NCI-H82 treated with DMSO at 0.1 percent for 48 hours (cell line): ENCODE measurements at regions not wholly inside any gene's neighbourhood (a gene's known extent, or its start where the extent isn't known, plus 50 kb on each side); places are given as distances from the start of the nearest gene placed in this dataset.
"Not testable (repeated sequence)": the region's sequence is repeated elsewhere in the genome, so short reads cannot be mapped to it uniquely, and the experiment has no call there.

ENCODE experiments used
- DNase-seq: peaks from one replicate; lab custom pipeline; 2025; ENCODE audit not compliant: unreplicated experiment; lab: John Stamatoyannopoulos, UW

DNA sequence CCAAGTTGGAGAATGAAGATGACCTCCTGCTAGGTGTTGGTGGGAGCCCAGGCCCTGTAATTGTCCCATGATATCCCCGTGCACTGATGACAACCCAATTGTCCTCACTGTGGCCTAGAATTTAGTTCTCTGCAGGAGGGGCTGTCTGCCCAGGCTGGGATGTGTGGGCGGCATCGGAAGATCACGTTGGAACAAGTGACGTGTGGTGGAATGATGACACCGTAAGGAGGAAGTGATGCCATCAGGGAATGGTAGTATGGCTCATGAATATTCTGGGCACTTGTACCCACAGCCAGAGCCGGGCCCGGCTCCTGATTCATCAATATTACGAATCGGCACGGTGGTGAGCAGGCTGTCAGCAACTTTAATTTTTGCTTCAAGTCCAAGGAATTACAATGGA lies 111.6 kb downstream of the MIAT start:
- DNase-seq, result no peak

GRCh38 chr22:26769663-26770062 lies 112.3 kb downstream of the MIAT start:
- no peak for DNase-seq

DNA sequence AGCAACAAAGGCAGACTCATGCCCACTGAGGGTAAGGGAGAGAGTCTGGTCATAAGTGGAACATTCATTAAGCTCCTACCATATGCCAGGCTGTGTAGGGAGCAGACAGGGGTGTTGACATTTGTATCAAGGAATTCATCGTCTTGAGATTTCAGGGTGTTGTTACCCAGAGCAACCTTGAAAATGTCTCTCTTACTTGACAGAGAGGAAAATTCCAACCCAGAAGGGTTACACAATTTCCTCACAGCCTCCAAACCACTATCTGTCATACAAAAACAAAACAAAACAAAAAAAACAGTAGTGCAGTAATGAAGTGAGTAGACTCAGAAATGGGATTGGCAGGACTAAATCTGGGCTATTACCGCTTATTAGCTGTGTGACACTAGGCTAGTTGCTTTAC lies 113.2 kb downstream of the MIAT start:
- no peak for DNase-seq

DNA sequence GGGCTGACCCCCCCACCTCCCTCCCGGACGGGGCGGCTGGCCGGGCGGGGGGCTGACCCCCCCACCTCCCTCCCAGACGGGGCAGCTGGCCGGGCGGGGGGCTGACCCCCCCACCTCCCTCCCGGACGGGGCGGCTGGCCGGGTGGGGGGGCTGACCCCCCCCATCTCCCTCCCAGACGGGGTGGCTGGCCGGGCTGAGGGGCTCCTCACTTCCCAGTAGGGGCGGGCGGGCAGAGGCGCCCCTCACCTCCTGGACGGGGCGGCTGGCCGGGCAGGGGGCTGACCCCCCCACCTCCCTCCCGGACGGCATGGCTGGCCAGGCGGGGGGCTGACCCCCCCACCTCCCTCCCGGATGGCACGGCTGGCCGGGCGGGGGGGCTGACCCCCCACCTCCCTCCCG lies 115.7 kb downstream of the MIAT start:
- not testable (repeated sequence) for DNase-seq

DNA sequence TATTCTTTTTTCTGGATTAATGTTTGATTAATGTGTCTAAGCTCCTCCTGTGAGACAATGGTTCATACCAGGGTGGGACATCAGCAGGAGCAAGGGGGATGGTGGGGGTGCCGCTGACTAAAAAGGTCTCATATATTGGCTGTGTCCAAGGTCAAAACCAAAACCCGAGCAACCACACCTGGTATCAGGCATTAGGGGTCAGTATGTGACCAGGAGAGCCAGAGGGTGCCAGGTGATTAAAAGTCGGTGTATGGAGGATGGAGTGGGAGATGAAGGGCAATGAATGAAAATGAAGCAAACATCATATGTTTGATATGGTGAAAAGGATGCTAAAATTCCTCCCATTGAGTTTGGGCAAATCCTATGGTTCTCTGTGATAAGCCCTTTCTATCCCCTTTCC lies 118.0 kb downstream of the MIAT start:
- no peak for DNase-seq

DNA sequence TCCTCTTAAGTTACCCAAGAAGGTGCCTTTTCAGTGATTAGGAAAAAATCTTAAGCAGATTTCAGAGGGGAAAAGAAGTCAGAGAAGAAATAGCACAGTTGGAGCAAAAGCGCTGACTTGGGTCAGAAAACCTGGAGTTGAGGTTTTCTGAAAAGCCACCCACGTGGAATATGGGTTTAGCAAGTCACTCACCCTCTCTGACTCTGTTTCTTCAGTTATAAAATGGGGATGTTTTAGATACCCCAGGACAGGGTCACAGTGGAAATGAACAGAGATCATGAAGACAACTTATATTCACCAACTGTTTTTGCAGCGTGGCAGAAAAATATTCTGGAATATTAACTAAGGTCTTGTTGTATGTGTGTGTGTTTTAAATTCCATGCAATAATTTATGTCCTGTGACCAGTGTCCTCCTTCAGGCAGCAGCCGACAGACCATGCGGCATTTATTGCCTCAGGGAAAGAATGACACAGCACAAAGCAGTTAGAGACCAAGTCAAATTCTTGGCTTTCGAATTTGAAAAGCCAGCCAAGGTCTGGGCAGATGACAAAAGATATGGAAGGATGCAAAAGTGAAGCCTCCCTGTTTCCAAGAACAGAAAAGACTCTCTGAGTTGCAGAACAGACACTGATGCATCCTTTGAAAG lies 119.9 kb downstream of the MIAT start:
- DNase-seq, result no peak

GRCh38 chr22:26778372-26778771 lies 121.0 kb downstream of the MIAT start:
- DNase-seq, result no peak

GRCh38 chr22:26779108-26779507 lies 121.7 kb downstream of the MIAT start:
- DNase-seq, result no peak

GRCh38 chr22:26779929-26780328 lies 122.5 kb downstream of the MIAT start:
- DNase-seq, result no peak

GRCh38 chr22:26780521-26780920 lies 123.1 kb downstream of the MIAT start:
- no peak for DNase-seq

GRCh38 chr22:26781062-26781461 lies 123.7 kb downstream of the MIAT start:
- no peak for DNase-seq

GRCh38 chr22:26781596-26781995 lies 124.2 kb downstream of the MIAT start:
- no peak for DNase-seq

GRCh38 chr22:26783885-26784284 lies 126.5 kb downstream of the MIAT start:
- no peak for DNase-seq

- DNase-seq, result no peak
Observed at GRCh38 chr22:26784772-26785171, 127.4 kb downstream of the MIAT start.

DNA sequence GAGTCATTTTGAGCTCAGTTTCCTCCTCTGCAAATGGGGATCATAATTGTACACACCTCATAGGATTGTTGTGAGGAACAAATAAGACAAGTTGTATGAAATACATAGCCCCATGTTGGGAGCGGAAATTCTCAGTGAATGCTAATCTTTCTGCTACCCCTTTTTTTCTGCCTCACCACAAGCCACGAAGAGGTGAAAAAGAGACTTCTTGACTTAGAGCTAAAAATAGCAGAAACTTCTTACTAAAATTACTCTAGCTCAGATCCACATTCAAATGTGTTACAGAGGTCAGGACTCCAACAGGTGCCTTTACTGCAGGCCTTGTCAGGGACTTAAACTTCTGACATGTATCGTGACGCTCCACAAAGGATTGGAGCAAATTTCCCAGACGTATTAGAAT lies 128.5 kb downstream of the MIAT start:
- DNase-seq, result no peak

DNA sequence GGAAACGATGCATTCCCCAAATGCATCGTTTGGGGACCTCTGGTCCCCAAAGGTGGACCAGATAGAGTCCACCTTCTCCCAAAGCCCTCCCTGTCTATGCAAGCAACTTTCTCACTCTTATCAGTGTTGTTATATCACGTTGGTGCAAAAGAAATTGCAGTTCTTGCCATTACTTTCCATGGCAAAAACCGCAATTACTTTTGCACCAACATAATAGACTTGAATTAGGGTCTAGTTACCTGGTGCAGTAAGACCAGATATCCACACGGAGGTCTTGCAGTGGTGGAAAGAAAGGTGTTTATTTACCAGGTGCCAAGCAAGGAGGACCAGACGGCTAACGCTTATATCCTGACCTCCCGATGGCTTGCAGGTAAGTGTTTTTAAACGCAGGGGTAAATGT lies 129.0 kb downstream of the MIAT start:
- DNase-seq, result no peak

- no peak for DNase-seq
Observed at GRCh38 chr22:26789951-26790350, 132.6 kb downstream of the MIAT start.

GRCh38 chr22:26792522-26792921 lies 135.1 kb downstream of the MIAT start:
- DNase-seq, result no peak

GRCh38 chr22:26796785-26797184 lies 139.4 kb downstream of the MIAT start:
- DNase-seq, result no peak

DNA sequence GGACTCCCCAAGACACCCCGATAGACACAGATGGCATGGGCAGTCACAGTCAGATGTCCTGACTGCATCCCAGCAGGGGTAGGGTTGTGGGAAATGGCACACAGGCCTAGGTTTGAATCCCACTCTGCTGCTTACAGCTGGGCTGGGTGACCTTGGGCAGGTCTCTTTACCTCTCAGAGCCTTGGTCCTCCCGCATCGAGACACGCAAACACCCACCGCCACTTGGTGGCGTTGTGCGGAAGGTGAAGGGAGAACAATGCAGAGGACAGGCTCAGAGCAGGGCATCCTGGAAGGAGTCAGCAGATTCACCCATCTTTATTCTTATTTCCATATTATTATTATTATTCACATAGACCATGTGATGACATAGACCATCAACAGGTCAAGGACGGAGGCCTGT lies 140.5 kb downstream of the MIAT start:
- DNase-seq, result no peak

- no peak for DNase-seq
Observed at GRCh38 chr22:26798462-26799065, 141.2 kb downstream of the MIAT start.

GRCh38 chr22:26800858-26801257 lies 143.5 kb downstream of the MIAT start:
- no peak for DNase-seq

- no peak for DNase-seq
Observed at GRCh38 chr22:26801449-26801848, 144.1 kb downstream of the MIAT start.
